WTC11 (cell line): ENCODE measurements at regions not wholly inside any gene's neighbourhood (a gene's known extent, or its start where the extent isn't known, plus 50 kb on each side); places are given as distances from the start of the nearest gene placed in this dataset.

Source experiments
- ATAC-seq: fragments of 200-7000 bp; cut with Tn5 transposase; 2 replicates; pipeline ENCODE4 v1.10.0; 2021; ENCODE audit warnings: mild to moderate bottlenecking, moderate library complexity
- CTCF ChIA-PET: fragments of 300-600 bp; sonication (Branson Sonifier 250); formaldehyde crosslinking; loops from one replicate; lab custom pipeline; 2021; ENCODE audit warnings: antibody characterized with exemption; lab: Charles Lee
- POLR2A ChIA-PET: fragments of 350-600 bp; sonication (Branson Sonifier 250); formaldehyde crosslinking; loops from one replicate; lab custom pipeline; 2021; ENCODE audit warnings: antibody characterized with exemption; lab: Charles Lee
- DNase-seq: peaks from one replicate; pipeline ENCODE4 v3.0.0; 2021; ENCODE audit warnings: low spot score
- H3K27ac Mint-ChIP-seq: 2 replicates; pipeline ENCODE4 v1.8.0; 2021; ENCODE audit warnings: mixed read lengths
- H3K27me3 Mint-ChIP-seq: 2 replicates; pipeline ENCODE4 v1.8.0; 2021; ENCODE audit warnings: low read depth, mild to moderate bottlenecking, moderate library complexity, mixed read lengths
- H3K36me3 Mint-ChIP-seq: 2 replicates; pipeline ENCODE4 v1.8.0; 2021; ENCODE audit warnings: mixed read lengths
- H3K4me1 Mint-ChIP-seq: 2 replicates; pipeline ENCODE4 v1.8.0; 2022; ENCODE audit warnings: mixed read lengths
- H3K4me3 Mint-ChIP-seq: 2 replicates; pipeline ENCODE4 v1.8.0; 2021; ENCODE audit warnings: mild to moderate bottlenecking, moderate library complexity, mixed read lengths
- H3K9me3 Mint-ChIP-seq: 2 replicates; pipeline ENCODE4 v1.8.0; 2021; ENCODE audit warnings: mixed read lengths
- ARID4B ChIP-seq: sonication (generic); formaldehyde crosslinking; IDR thresholded peaks from 2 replicates; pipeline ENCODE4 v1.8.0; 2023; ENCODE audit warnings: missing genetic modification reagents, mild to moderate bottlenecking, borderline replicate concordance
- FOXK1 ChIP-seq: sonication (generic); formaldehyde crosslinking; IDR thresholded peaks from 2 replicates; pipeline ENCODE4 v1.8.0; 2022; ENCODE audit warnings: mild to moderate bottlenecking, moderate library complexity, missing genetic modification reagents
- GABPB1 ChIP-seq: sonication (generic); formaldehyde crosslinking; IDR thresholded peaks from 2 replicates; pipeline ENCODE4 v1.8.1; 2023; ENCODE audit warnings: mild to moderate bottlenecking, missing genetic modification reagents
- GRHL2 ChIP-seq: fragments of 250-450 bp; sonication (Bioruptor Pico); IDR thresholded peaks from 2 replicates; pipeline ENCODE4 v1.8.0; 2022; ENCODE audit warnings: mild to moderate bottlenecking, moderate library complexity; ENCODE audit not compliant: insufficient replicate concordance, severe bottlenecking
- IRF2 ChIP-seq: sonication (generic); formaldehyde crosslinking; IDR thresholded peaks from 2 replicates; pipeline ENCODE4 v1.8.0; 2022; ENCODE audit warnings: low read depth, missing genetic modification reagents, borderline replicate concordance
- JUN ChIP-seq: sonication (generic); formaldehyde crosslinking; IDR thresholded peaks from 2 replicates; pipeline ENCODE4 v1.8.0; 2023; ENCODE audit warnings: mild to moderate bottlenecking, missing genetic modification reagents
- NR1H2 ChIP-seq: sonication (generic); formaldehyde crosslinking; IDR thresholded peaks from 2 replicates; pipeline ENCODE4 v1.9.0; 2021; ENCODE audit warnings: mild to moderate bottlenecking, moderate library complexity, missing genetic modification reagents
- STAT6 ChIP-seq: sonication (generic); formaldehyde crosslinking; conservative IDR thresholded peaks from 2 replicates; pipeline ENCODE4 v1.8.1; 2023; ENCODE audit warnings: mild to moderate bottlenecking, low read depth, missing genetic modification reagents, moderate library complexity
- ZNF121 ChIP-seq: sonication (generic); formaldehyde crosslinking; IDR thresholded peaks from 2 replicates; pipeline ENCODE4 v1.8.0; 2023; ENCODE audit warnings: missing genetic modification reagents
- ZNF232 ChIP-seq: sonication (generic); formaldehyde crosslinking; IDR thresholded peaks from 2 replicates; pipeline ENCODE4 v1.8.0; 2022; ENCODE audit warnings: mild to moderate bottlenecking, missing genetic modification reagents
- ZNF263 ChIP-seq: sonication (generic); formaldehyde crosslinking; IDR thresholded peaks from 2 replicates; pipeline ENCODE4 v1.8.1; 2022; ENCODE audit warnings: low read depth, mild to moderate bottlenecking, moderate library complexity, missing genetic modification reagents
- ZNF671 ChIP-seq: fragments of 250-450 bp; sonication (Bioruptor Pico); IDR thresholded peaks from 2 replicates; pipeline ENCODE4 v1.8.0; 2021; ENCODE audit warnings: mild to moderate bottlenecking
- ZSCAN18 ChIP-seq: fragments of 250-450 bp; sonication (Bioruptor Pico); IDR thresholded peaks from 2 replicates; pipeline ENCODE4 v2.1.2; 2022; ENCODE audit warnings: mild to moderate bottlenecking, moderate library complexity
- TF ChIP-seq, protein P1 (sequence below): sonication (generic); formaldehyde crosslinking; IDR thresholded peaks from 2 replicates; pipeline ENCODE4 v1.8.0; 2022; ENCODE audit warnings: mild to moderate bottlenecking, missing genetic modification reagents
- TF ChIP-seq, protein P2 (sequence below): sonication (generic); formaldehyde crosslinking; IDR thresholded peaks from 2 replicates; pipeline ENCODE4 v1.8.0; 2022; ENCODE audit warnings: mild to moderate bottlenecking, missing genetic modification reagents
- TF ChIP-seq, protein P3 (sequence below): fragments of 250-450 bp; sonication (Bioruptor Pico); IDR thresholded peaks from 2 replicates; pipeline ENCODE4 v1.8.0; 2021; ENCODE audit warnings: mild to moderate bottlenecking

DNA sequence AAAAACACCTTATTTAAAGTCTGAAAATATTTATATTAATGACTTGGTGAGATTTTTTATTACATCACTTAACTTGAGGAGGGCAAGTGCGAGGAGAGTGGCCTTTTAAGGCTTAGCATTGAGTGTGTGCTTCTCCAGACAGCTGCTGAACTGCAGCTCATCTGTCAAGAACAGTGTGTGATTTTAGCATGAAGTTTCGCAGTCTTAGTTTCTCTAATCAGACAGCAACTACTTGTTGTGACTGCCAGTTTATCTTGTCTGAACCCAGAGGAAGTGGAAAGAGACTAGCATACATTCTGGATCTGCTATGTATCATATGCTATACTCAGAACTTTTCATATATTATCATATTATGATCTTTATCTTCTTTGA lies 291.7 kb upstream of the ROPN1 start:
- H3K27me3 Mint-ChIP-seq = no peaks in the 10 kb centered on the region; the same call in 1 of the 2 replicates
- peaks cover 5% of the 10 kb centered on the region for H3K4me1 Mint-ChIP-seq
- ATAC-seq (no peak), DNase-seq (no peak)
- no peaks in the 10 kb centered on the region for H3K36me3 Mint-ChIP-seq
- ChIA-PET CTCF (interaction anchor here (1.3 kb wide), 1 partner anchor 251 kb away, joined by 4 read pairs; no protein-coding TSS in a partner anchor), POLR2A (no interaction called here)
- no peak for TF ChIP-seq GABPB1 (CRISPR knock-in tag)
- H3K27ac Mint-ChIP-seq = no peak overlapping the region
- H3K4me3 Mint-ChIP-seq = no peak overlapping the region
- H3K9me3 Mint-ChIP-seq = peaks cover 2% of the 10 kb centered on the region

GRCh38 chr3:124288996-124289395 lies 297.1 kb upstream of the ROPN1 start:
- H3K4me3 Mint-ChIP-seq = no peak overlapping the region
- TF ChIP-seq STAT6 (CRISPR knock-in tag) (no peak), IRF2 (CRISPR knock-in tag) (no peak), ZNF232 (CRISPR knock-in tag) (no peak), FOXK1 (CRISPR knock-in tag) (no peak), NR1H2 (CRISPR knock-in tag) (no peak), ZNF263 (CRISPR knock-in tag) (no peak), JUN (CRISPR knock-in tag) (no peak), ZSCAN18 (CRISPR knock-in tag) (no peak), GRHL2 (no peak), ZNF671 (no peak), ZNF121 (CRISPR knock-in tag) (no peak), ARID4B (no peak)
- TF ChIP-seq, protein P1, sequence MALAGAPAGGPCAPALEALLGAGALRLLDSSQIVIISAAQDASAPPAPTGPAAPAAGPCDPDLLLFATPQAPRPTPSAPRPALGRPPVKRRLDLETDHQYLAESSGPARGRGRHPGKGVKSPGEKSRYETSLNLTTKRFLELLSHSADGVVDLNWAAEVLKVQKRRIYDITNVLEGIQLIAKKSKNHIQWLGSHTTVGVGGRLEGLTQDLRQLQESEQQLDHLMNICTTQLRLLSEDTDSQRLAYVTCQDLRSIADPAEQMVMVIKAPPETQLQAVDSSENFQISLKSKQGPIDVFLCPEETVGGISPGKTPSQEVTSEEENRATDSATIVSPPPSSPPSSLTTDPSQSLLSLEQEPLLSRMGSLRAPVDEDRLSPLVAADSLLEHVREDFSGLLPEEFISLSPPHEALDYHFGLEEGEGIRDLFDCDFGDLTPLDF (CRISPR knock-in tag) = no peak
- TF ChIP-seq, protein P2, sequence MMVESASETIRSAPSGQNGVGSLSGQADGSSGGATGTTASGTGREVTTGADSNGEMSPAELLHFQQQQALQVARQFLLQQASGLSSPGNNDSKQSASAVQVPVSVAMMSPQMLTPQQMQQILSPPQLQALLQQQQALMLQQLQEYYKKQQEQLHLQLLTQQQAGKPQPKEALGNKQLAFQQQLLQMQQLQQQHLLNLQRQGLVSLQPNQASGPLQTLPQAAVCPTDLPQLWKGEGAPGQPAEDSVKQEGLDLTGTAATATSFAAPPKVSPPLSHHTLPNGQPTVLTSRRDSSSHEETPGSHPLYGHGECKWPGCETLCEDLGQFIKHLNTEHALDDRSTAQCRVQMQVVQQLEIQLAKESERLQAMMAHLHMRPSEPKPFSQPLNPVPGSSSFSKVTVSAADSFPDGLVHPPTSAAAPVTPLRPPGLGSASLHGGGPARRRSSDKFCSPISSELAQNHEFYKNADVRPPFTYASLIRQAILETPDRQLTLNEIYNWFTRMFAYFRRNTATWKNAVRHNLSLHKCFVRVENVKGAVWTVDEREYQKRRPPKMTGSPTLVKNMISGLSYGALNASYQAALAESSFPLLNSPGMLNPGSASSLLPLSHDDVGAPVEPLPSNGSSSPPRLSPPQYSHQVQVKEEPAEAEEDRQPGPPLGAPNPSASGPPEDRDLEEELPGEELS (CRISPR knock-in tag) = no peak
- TF ChIP-seq, protein P3, sequence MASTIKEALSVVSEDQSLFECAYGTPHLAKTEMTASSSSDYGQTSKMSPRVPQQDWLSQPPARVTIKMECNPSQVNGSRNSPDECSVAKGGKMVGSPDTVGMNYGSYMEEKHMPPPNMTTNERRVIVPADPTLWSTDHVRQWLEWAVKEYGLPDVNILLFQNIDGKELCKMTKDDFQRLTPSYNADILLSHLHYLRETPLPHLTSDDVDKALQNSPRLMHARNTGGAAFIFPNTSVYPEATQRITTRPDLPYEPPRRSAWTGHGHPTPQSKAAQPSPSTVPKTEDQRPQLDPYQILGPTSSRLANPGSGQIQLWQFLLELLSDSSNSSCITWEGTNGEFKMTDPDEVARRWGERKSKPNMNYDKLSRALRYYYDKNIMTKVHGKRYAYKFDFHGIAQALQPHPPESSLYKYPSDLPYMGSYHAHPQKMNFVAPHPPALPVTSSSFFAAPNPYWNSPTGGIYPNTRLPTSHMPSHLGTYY = no peak
- H3K27ac Mint-ChIP-seq = no peak overlapping the region
- H3K9me3 Mint-ChIP-seq = peaks cover 7% of the 10 kb centered on the region
- ATAC-seq = no peak
- no peak for DNase-seq
- ChIA-PET CTCF (interaction anchor here (1.1 kb wide), 1 partner anchor 116 kb away, joined by 3 read pairs; no protein-coding TSS in a partner anchor), POLR2A (no interaction called here)
- H3K4me1 Mint-ChIP-seq = peaks cover 5% of the 10 kb centered on the region
- no peaks in the 10 kb centered on the region for H3K36me3 Mint-ChIP-seq
- H3K27me3 Mint-ChIP-seq = no peaks in the 10 kb centered on the region; the same call in 1 of the 2 replicates
